Hepatic stellate cell (primary cell): ENCODE measurements at regions not wholly inside any gene's neighbourhood (a gene's known extent, or its start where the extent isn't known, plus 50 kb on each side); places are given as distances from the start of the nearest gene placed in this dataset.
A peak's percentile ranks its signal among the peaks of the same experiment; 100 is the strongest.
"Not testable (repeated sequence)": the region's sequence is repeated elsewhere in the genome, so short reads cannot be mapped to it uniquely, and the experiment has no call there.

Source experiments
- DNase-seq: peaks from one replicate; pipeline ENCODE4 v3.0.0; 2011; ENCODE audit warnings: low spot score

GRCh38 chr13:90800082-90800746 is 547.3 kb upstream of the MIR17HG start:
- no peak for DNase-seq

GRCh38 chr13:90801621-90802020 is 545.9 kb upstream of the MIR17HG start:
- DNase-seq, result no peak

- DNase-seq, result no peak
Measured at GRCh38 chr13:90803210-90803609, 544.3 kb upstream of the MIR17HG start.

GRCh38 chr13:90806016-90806615 is 541.4 kb upstream of the MIR17HG start:
- no peak for DNase-seq

- no peak for DNase-seq
Measured at GRCh38 chr13:90806892-90807291, 540.6 kb upstream of the MIR17HG start.

GRCh38 chr13:90808838-90809237 is 538.6 kb upstream of the MIR17HG start:
- no peak for DNase-seq

- DNase-seq, result no peak
Measured at GRCh38 chr13:90824032-90824431, 523.5 kb upstream of the MIR17HG start.

- no peak for DNase-seq
Measured at GRCh38 chr13:90826688-90827087, 520.8 kb upstream of the MIR17HG start.

- DNase-seq, result no peak
Measured at GRCh38 chr13:90830782-90831181, 516.7 kb upstream of the MIR17HG start.

GRCh38 chr13:90833951-90834350 is 513.5 kb upstream of the MIR17HG start:
- no peak for DNase-seq

GRCh38 chr13:90834700-90835099 is 512.8 kb upstream of the MIR17HG start:
- DNase-seq, result no peak

GRCh38 chr13:90835826-90836225 is 511.7 kb upstream of the MIR17HG start:
- no peak for DNase-seq

- no peak for DNase-seq
Measured at GRCh38 chr13:90838317-90838960, 509.0 kb upstream of the MIR17HG start.

GRCh38 chr13:90839061-90839460 is 508.4 kb upstream of the MIR17HG start:
- no peak for DNase-seq

- no peak for DNase-seq
Measured at GRCh38 chr13:90846936-90847335, 500.6 kb upstream of the MIR17HG start.

- DNase-seq, result not testable (repeated sequence)
Measured at GRCh38 chr13:90853666-90854065, 493.8 kb upstream of the MIR17HG start.

- DNase-seq, result no peak
Measured at GRCh38 chr13:90857921-90858320, 489.6 kb upstream of the MIR17HG start.

- DNase-seq, result no peak
Measured at GRCh38 chr13:90866006-90866405, 481.5 kb upstream of the MIR17HG start.

- peak; percentile 2 for DNase-seq
Measured at GRCh38 chr13:90867336-90867683, 480.2 kb upstream of the MIR17HG start.

- DNase-seq, result peak; percentile 0
Measured at GRCh38 chr13:90868321-90868920, 479.1 kb upstream of the MIR17HG start.

GRCh38 chr13:90869580-90869979 is 477.9 kb upstream of the MIR17HG start:
- no peak for DNase-seq

- DNase-seq, result no peak
Measured at GRCh38 chr13:90872491-90873025, 474.9 kb upstream of the MIR17HG start.

GRCh38 chr13:90880790-90881189 is 466.7 kb upstream of the MIR17HG start:
- DNase-seq, result no peak
